ENCODE measurements at regions not wholly inside any gene's neighbourhood (a gene's known extent, or its start where the extent isn't known, plus 50 kb on each side); places are given as distances from the start of the nearest gene placed in this dataset.

GRCh38 chr12:11446372-11446771, 51.0 kb upstream of the PRB2 start:
- TF ChIP-seq CTCF (IDR thresholded peaks at IDR 0.05) = no peak
- no peak for TF ChIP-seq EP300 (IDR thresholded peaks at IDR 0.05)
- no peak for TF ChIP-seq POLR2A (IDR thresholded peaks at IDR 0.05)
- Histone ChIP-seq H3K27me3 (no peaks in the 10 kb centered on the region), H3K4me3 (no peak overlapping the region), H3K4me1 (ENCODE audit: insufficient read depth) (no peaks in the 10 kb centered on the region), H3K9me3 (no peaks in the 10 kb centered on the region), H3K27ac (no peak overlapping the region), H3K36me3 (no peaks in the 10 kb centered on the region)
- no peak for DNase-seq
- 86 to 88% (median 87%) methylated on average over 4 of the region's 4 CpGs for WGBS, 3 donors
- intact Hi-C loops (cut with DNase I) = no loop called here

GRCh38 chr12:11457996-11458645, 62.8 kb upstream of the PRB2 start:
- Histone ChIP-seq H3K9me3 (no peaks in the 10 kb centered on the region), H3K27ac (no peak overlapping the region), H3K27me3 (no peaks in the 10 kb centered on the region), H3K4me3 (no peak overlapping the region), H3K36me3 (no peaks in the 10 kb centered on the region), H3K4me1 (ENCODE audit: insufficient read depth) (no peaks in the 10 kb centered on the region)
- 83 to 86% (median 85%) methylated on average over 19 to 20 of the region's 20 CpGs for WGBS, 3 donors
- TF ChIP-seq CTCF (IDR thresholded peaks at IDR 0.05) = no peak
- no peak for TF ChIP-seq EP300 (IDR thresholded peaks at IDR 0.05)
- no peak for TF ChIP-seq POLR2A (IDR thresholded peaks at IDR 0.05)
- DNase-seq = no peak
- intact Hi-C loops (cut with DNase I) = no loop called here

- H3K9me3 ChIP-seq = no peaks in the 10 kb centered on the region
- DNase-seq = no peak
- H3K36me3 ChIP-seq = no peaks in the 10 kb centered on the region
- H3K27me3 ChIP-seq = no peaks in the 10 kb centered on the region
- intact Hi-C loops (cut with DNase I) = no loop called here
- no peak for TF ChIP-seq CTCF (IDR thresholded peaks at IDR 0.05)
- TF ChIP-seq POLR2A (IDR thresholded peaks at IDR 0.05) = no peak
- TF ChIP-seq EP300 (IDR thresholded peaks at IDR 0.05) = no peak
- WGBS, 3 donors = 62 to 79% (median 74%) methylated on average over 1 of the region's 1 CpG
- no peaks in the 10 kb centered on the region for H3K4me1 ChIP-seq (ENCODE audit: insufficient read depth)
- H3K27ac ChIP-seq = no peak overlapping the region
- H3K4me3 ChIP-seq = no peak overlapping the region
These were observed 65.1 kb upstream of the PRB2 start for GRCh38 chr12:11460343-11461023.

GRCh38 chr12:11461433-11461832, 66.1 kb upstream of the PRB2 start:
- Histone ChIP-seq H3K27ac (no peak overlapping the region), H3K4me1 (ENCODE audit: insufficient read depth) (no peaks in the 10 kb centered on the region), H3K9me3 (no peaks in the 10 kb centered on the region), H3K27me3 (no peaks in the 10 kb centered on the region), H3K36me3 (no peaks in the 10 kb centered on the region), H3K4me3 (no peak overlapping the region)
- no peak for TF ChIP-seq EP300 (IDR thresholded peaks at IDR 0.05)
- no peak for TF ChIP-seq CTCF (IDR thresholded peaks at IDR 0.05)
- no peak for TF ChIP-seq POLR2A (IDR thresholded peaks at IDR 0.05)
- intact Hi-C loops (cut with DNase I) = no loop called here
- 57 to 69% (median 57%) methylated on average over 4 of the region's 4 CpGs for WGBS, 3 donors
- no peak for DNase-seq

Data from ovary (tissue), 7 donors.